NB4 (cell line): ENCODE measurements at regions not wholly inside any gene's neighbourhood (a gene's known extent, or its start where the extent isn't known, plus 50 kb on each side); places are given as distances from the start of the nearest gene placed in this dataset.

ENCODE experiments used
- DNase-seq: peaks from one replicate; pipeline ENCODE4 v3.0.0; 2010; ENCODE audit warnings: low read depth
- H3K4me3 ChIP-seq: one replicate; pipeline ENCODE4 v1.5.1; 2011; ENCODE audit warnings: mild to moderate bottlenecking, low read depth, low read length, moderate library complexity
- MYC ChIP-seq: IDR thresholded peaks from 2 replicates; pipeline ENCODE4 v1.6.1; 2011; ENCODE audit warnings: low read depth, low read length
- POLR2A ChIP-seq: IDR thresholded peaks from 2 replicates; pipeline ENCODE4 v1.6.1; 2011; ENCODE audit warnings: mild to moderate bottlenecking; ENCODE audit not compliant: insufficient read length; ENCODE audit errors: extremely low read depth
- TF ChIP-seq, protein P1 (sequence below): IDR thresholded peaks from 2 replicates; pipeline ENCODE4 v1.6.1; 2011; ENCODE audit warnings: low read depth, low read length
- TF ChIP-seq, protein P2 (sequence below): IDR thresholded peaks from one replicate; pipeline ENCODE4 v1.5.1; 2012; ENCODE audit warnings: low read depth, low read length

GRCh38 chr5:54831233-54831632, 154.2 kb downstream of the ESM1 start:
- H3K4me3 ChIP-seq: no peak overlapping the region
- TF ChIP-seq, protein P1, sequence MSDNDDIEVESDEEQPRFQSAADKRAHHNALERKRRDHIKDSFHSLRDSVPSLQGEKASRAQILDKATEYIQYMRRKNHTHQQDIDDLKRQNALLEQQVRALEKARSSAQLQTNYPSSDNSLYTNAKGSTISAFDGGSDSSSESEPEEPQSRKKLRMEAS: no peak
- TF ChIP-seq POLR2A (no peak), MYC (no peak)
- TF ChIP-seq, protein P2, sequence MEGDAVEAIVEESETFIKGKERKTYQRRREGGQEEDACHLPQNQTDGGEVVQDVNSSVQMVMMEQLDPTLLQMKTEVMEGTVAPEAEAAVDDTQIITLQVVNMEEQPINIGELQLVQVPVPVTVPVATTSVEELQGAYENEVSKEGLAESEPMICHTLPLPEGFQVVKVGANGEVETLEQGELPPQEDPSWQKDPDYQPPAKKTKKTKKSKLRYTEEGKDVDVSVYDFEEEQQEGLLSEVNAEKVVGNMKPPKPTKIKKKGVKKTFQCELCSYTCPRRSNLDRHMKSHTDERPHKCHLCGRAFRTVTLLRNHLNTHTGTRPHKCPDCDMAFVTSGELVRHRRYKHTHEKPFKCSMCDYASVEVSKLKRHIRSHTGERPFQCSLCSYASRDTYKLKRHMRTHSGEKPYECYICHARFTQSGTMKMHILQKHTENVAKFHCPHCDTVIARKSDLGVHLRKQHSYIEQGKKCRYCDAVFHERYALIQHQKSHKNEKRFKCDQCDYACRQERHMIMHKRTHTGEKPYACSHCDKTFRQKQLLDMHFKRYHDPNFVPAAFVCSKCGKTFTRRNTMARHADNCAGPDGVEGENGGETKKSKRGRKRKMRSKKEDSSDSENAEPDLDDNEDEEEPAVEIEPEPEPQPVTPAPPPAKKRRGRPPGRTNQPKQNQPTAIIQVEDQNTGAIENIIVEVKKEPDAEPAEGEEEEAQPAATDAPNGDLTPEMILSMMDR: no peak
- no peak for DNase-seq

DNA sequence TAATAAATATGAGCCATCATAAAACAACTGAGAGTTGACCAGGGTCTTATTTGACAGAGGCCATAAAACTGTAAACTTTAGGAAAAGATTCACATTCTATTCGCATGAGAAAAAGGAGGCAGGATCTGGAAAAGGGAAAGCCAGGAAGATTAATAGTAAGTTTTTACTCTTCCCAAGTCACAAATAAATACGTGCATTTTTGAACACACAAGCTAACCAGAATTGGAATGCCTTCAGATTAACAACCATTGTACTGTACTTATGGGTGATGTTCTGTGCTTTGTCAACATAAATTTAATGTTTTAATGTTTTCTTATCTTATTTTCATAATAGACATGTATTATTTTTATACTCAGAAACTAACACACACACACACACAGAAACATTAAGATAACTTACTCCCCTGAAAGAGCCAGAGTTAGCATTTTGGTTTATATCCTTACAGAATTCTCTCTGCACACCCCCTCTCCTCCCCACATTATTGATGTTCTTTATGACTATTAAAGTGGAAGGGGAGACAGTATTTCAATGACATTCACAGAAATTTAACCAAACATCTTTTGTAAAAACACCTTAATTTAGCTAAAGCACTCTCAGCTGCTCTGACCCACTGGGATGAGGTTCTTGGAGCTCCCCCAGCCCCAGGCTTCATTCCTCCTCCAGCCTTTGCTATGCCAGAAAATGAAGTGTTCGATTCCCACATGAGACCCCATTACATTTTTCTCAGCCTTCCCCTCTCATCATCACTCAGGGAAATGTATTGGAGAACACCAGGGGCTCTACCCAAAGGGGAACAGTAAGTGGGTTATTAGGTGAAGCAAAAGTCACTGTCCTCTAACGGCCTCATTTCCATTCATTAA, 155.5 kb downstream of the ESM1 start:
- no peak overlapping the region for H3K4me3 ChIP-seq
- no peak for TF ChIP-seq POLR2A
- TF ChIP-seq, protein P1: no peak
- TF ChIP-seq MYC: no peak
- TF ChIP-seq, protein P2: no peak
- DNase-seq: no peak

DNA sequence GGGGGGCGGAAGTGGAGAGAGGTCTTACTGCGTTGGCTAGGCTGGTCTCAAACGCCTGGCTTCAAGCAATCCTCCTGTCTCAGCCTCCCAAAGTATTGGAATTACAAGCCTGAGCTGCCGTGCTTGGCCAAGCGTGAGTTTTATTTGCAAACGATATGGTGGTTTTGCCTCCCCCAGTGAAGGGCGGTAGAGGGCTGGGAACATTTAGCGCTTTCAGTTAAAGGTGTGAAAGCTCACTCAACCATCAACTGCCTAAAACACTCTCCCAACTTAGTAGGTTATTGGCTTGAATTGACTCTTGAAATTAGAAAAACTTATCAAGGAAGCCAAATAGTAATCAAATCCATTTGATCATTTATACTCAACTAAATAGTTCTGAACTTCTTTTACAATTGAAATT, 156.3 kb downstream of the ESM1 start:
- no peak for DNase-seq
- no peak for TF ChIP-seq MYC
- TF ChIP-seq, protein P1: no peak
- TF ChIP-seq POLR2A: no peak
- TF ChIP-seq, protein P2: no peak
- H3K4me3 ChIP-seq: no peak overlapping the region

DNA sequence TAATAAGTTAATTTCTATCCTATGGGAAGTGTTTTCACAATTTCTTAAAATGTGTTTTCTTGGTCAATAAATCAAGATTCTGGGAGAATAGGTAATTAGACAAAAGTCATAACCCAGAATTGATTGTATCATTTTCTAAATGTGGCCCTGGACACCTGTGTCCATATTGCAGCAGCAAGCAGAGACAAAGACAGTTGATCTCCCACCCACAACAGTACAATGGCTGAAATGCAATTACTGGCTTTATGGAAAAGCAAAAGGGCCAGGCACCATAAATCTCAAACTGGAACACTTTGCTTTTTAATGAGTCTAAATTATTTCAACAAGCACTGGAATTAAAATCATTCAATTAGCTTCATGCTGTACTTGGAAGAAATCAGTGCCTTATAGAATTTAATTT, 157.2 kb downstream of the ESM1 start:
- no peak for DNase-seq
- H3K4me3 ChIP-seq: no peak overlapping the region
- no peak for TF ChIP-seq MYC
- TF ChIP-seq, protein P1: no peak
- no peak for TF ChIP-seq POLR2A
- TF ChIP-seq, protein P2: no peak

GRCh38 chr5:54825005-54825404, 160.4 kb downstream of the ESM1 start:
- no peak for TF ChIP-seq POLR2A
- H3K4me3 ChIP-seq: no peak overlapping the region
- DNase-seq: no peak

GRCh38 chr5:54823006-54823405, 162.4 kb downstream of the ESM1 start:
- TF ChIP-seq, protein P2: no peak
- TF ChIP-seq, protein P1: no peak
- TF ChIP-seq POLR2A: no peak
- TF ChIP-seq MYC: no peak
- DNase-seq: no peak
- no peak overlapping the region for H3K4me3 ChIP-seq
